Epithelial cell of esophagus (primary cell): ENCODE measurements at regions not wholly inside any gene's neighbourhood (a gene's known extent, or its start where the extent isn't known, plus 50 kb on each side); places are given as distances from the start of the nearest gene placed in this dataset.

Source experiments
- DNase-seq: peaks from one replicate; pipeline ENCODE4 v3.0.0; 2010; ENCODE audit warnings: low read depth
- H3K4me3 ChIP-seq: 2 replicates; pipeline ENCODE4 v1.5.1; 2011; ENCODE audit warnings: mild to moderate bottlenecking, low read length, control low read depth
- CTCF ChIP-seq: IDR thresholded peaks from 2 replicates; pipeline ENCODE4 v1.5.1; 2011; ENCODE audit warnings: low read depth, mild to moderate bottlenecking, low read length, control low read depth, inconsistent platforms; ENCODE audit not compliant: insufficient read depth; ENCODE audit errors: missing control alignments

GRCh38 chr3:132838477-132838876 lies 116.3 kb upstream of the NPHP3 start:
- TF ChIP-seq CTCF, result no peak
- H3K4me3 ChIP-seq, result no peak overlapping the region
- no peak for DNase-seq

GRCh38 chr3:132837615-132838014 lies 115.4 kb upstream of the NPHP3 start:
- no peak for DNase-seq
- H3K4me3 ChIP-seq, result no peak overlapping the region
- no peak for TF ChIP-seq CTCF

DNA sequence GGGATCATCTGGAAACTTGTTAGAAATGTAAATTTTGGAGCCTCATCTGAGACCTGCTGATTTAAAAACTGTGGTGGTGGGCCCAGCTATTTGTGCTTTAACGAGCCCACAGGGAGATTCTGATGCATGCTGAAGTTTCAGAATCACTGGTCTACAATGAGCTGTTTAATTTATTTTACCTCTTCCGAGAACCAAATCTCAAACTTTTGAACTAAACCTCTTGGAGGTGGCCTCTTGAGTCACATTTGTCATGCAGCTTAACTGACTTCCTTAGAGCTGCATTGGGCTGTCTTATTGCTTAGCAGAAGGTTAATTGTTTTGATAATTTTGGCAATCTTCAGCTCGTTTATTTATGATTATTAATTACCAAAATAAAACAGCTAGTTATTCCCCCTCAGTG lies 112.1 kb upstream of the NPHP3 start:
- H3K4me3 ChIP-seq, result no peak overlapping the region
- no peak for DNase-seq
- TF ChIP-seq CTCF, result no peak

GRCh38 chr3:132829101-132829500 lies 106.9 kb upstream of the NPHP3 start:
- TF ChIP-seq CTCF, result no peak

DNA sequence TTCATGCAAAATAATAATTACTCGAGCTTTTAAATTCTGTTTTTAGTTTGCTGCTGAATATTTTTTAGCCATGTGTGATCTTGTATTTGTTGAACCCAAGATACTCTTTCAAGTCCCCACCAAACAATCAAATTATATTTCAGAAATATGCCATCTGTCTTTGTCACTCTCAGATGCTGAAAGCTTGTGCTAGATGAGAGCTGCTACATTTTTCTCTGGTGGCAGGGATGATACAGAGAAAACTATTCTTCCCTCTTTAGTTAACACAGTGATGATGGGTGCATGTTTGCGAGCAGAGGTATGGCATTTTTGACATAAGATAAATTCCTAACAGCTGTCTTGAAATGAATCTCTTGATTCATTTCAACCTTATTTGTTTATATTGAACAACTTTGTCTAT lies 100.6 kb upstream of the NPHP3 start:
- no peak overlapping the region for H3K4me3 ChIP-seq
- TF ChIP-seq CTCF, result no peak
- no peak for DNase-seq

More at GRCh38 chr3:132829101-132829500, 106.9 kb upstream of the NPHP3 start:
- H3K4me3 ChIP-seq, result no peak overlapping the region
- DNase-seq, result no peak

- no peak for DNase-seq
- no peak overlapping the region for H3K4me3 ChIP-seq
- no peak for TF ChIP-seq CTCF
Measured at GRCh38 chr3:132822266-132822665, 100.1 kb upstream of the NPHP3 start.

DNA sequence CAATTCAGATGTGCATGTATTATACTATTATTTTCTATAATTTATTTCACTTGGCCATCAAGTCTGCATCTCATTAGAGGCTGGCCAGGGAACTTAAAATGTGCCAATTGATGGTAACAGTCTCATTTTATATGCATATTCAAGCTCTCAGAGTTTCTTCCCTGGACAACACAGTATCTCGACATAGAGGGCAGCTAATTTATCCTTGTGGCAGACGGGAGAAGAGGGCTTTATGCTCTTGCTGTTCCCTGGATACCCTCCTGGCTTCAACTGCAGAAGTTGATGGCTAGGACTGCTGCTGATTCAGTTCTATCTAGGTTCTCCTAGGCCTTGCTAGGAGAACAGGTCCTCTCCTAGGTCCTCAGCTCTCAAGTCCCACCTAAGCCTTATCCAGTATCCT lies 99.1 kb upstream of the NPHP3 start:
- TF ChIP-seq CTCF, result no peak
- no peak for DNase-seq
- no peak overlapping the region for H3K4me3 ChIP-seq
